ENCODE measurements at regions not wholly inside any gene's neighbourhood (a gene's known extent, or its start where the extent isn't known, plus 50 kb on each side); places are given as distances from the start of the nearest gene placed in this dataset.

- Histone ChIP-seq H3K4me1 (ENCODE audit: insufficient read depth) (no peaks in the 10 kb centered on the region), H3K9me2 (replicated peaks; ENCODE audit: insufficient read depth) (no peaks in the 10 kb centered on the region), H3K4me2 (no peak overlapping the region), H2AFZ (no peak overlapping the region), H3K27me3 (no peaks in the 10 kb centered on the region), H3K9me3 (ENCODE audit: low read depth) (no peaks in the 10 kb centered on the region), H3K36me3 (replicated peaks; ENCODE audit: insufficient read depth, low read depth) (no peaks in the 10 kb centered on the region), H4K20me1 (ENCODE audit: insufficient read depth, poor library complexity, severe bottlenecking) (no peaks in the 10 kb centered on the region), H3K27ac (no peak overlapping the region), H3K79me2 (no peaks in the 10 kb centered on the region), H3K4me3 (no peak overlapping the region)
- WGBS (ENCODE audit: low lambda C conversion rate, missing lambda C conversion rate) = 86% methylated on average over 6 of the region's 6 CpGs
- DNase-seq (ENCODE audit: low spot score) = no peak
- TF ChIP-seq EZH2 (IDR thresholded peaks at IDR 0.05; ENCODE audit: borderline replicate concordance) = no peak
- TF ChIP-seq CTCF (IDR thresholded peaks at IDR 0.05; ENCODE audit: poor library complexity) = no peak
- TF ChIP-seq EZH2phosphoT487 (IDR thresholded peaks at IDR 0.05; ENCODE audit: low read depth, severe bottlenecking, unreplicated experiment) = no peak
Measured at GRCh38 chr18:10157706-10158105, 243.9 kb downstream of the VAPA start.

- H3K4me1 ChIP-seq (ENCODE audit: insufficient read depth) = no peaks in the 10 kb centered on the region
- H3K4me3 ChIP-seq = no peak overlapping the region
- H3K79me2 ChIP-seq = no peaks in the 10 kb centered on the region
- TF ChIP-seq CTCF (IDR thresholded peaks at IDR 0.05; ENCODE audit: poor library complexity) (no peak), EZH2phosphoT487 (IDR thresholded peaks at IDR 0.05; ENCODE audit: low read depth, severe bottlenecking, unreplicated experiment) (no peak), EZH2 (IDR thresholded peaks at IDR 0.05; ENCODE audit: borderline replicate concordance) (no peak)
- DNase-seq (ENCODE audit: low spot score) = no peak
- H3K36me3 ChIP-seq (replicated peaks; ENCODE audit: insufficient read depth, low read depth) = no peaks in the 10 kb centered on the region
- 92% methylated on average over 10 of the region's 10 CpGs for WGBS (ENCODE audit: low lambda C conversion rate, missing lambda C conversion rate)
- H2AFZ ChIP-seq = no peak overlapping the region
- no peaks in the 10 kb centered on the region for H3K27me3 ChIP-seq
- H3K9me3 ChIP-seq (ENCODE audit: low read depth) = no peaks in the 10 kb centered on the region
- H4K20me1 ChIP-seq (ENCODE audit: insufficient read depth, poor library complexity, severe bottlenecking) = no peaks in the 10 kb centered on the region
- H3K9me2 ChIP-seq (replicated peaks; ENCODE audit: insufficient read depth) = no peaks in the 10 kb centered on the region
- H3K27ac ChIP-seq = no peak overlapping the region
- H3K4me2 ChIP-seq = no peak overlapping the region
Measured at GRCh38 chr18:10160251-10160650, 246.4 kb downstream of the VAPA start.

DNA sequence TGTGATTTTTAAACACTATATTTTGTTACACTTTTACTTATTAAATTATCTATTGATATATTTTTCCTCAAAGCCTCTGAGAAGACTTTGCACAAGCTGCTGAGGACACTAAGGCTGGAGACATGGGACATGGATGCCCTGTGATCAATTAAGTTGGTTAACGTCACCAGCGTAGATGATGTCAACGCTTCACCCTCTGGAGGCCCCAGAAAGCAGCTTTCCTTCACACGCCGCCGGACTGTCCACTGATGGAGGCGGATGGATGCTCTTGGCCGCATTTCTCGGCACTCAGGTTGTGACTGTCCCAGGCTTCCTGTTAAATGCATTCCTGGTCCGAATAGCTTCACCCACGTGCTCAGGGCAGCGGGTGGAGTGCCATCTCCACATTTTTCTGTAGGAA lies 247.5 kb downstream of the VAPA start:
- H3K4me1 ChIP-seq (ENCODE audit: insufficient read depth) = no peaks in the 10 kb centered on the region
- no peak for DNase-seq (ENCODE audit: low spot score)
- H3K27me3 ChIP-seq = no peaks in the 10 kb centered on the region
- 97% methylated on average over 12 of the region's 12 CpGs for WGBS (ENCODE audit: low lambda C conversion rate, missing lambda C conversion rate)
- no peak overlapping the region for H3K27ac ChIP-seq
- H3K9me3 ChIP-seq (ENCODE audit: low read depth) = no peaks in the 10 kb centered on the region
- no peaks in the 10 kb centered on the region for H3K36me3 ChIP-seq (replicated peaks; ENCODE audit: insufficient read depth, low read depth)
- TF ChIP-seq EZH2 (IDR thresholded peaks at IDR 0.05; ENCODE audit: borderline replicate concordance) (no peak), EZH2phosphoT487 (IDR thresholded peaks at IDR 0.05; ENCODE audit: low read depth, severe bottlenecking, unreplicated experiment) (no peak), CTCF (IDR thresholded peaks at IDR 0.05; ENCODE audit: poor library complexity) (no peak)
- no peaks in the 10 kb centered on the region for H3K9me2 ChIP-seq (replicated peaks; ENCODE audit: insufficient read depth)
- no peaks in the 10 kb centered on the region for H4K20me1 ChIP-seq (ENCODE audit: insufficient read depth, poor library complexity, severe bottlenecking)
- H2AFZ ChIP-seq = no peak overlapping the region
- H3K4me2 ChIP-seq = no peak overlapping the region
- H3K4me3 ChIP-seq = no peak overlapping the region
- no peaks in the 10 kb centered on the region for H3K79me2 ChIP-seq

- H2AFZ ChIP-seq = no peak overlapping the region
- no peaks in the 10 kb centered on the region for H3K36me3 ChIP-seq (replicated peaks; ENCODE audit: insufficient read depth, low read depth)
- H3K79me2 ChIP-seq = no peaks in the 10 kb centered on the region
- H3K9me2 ChIP-seq (replicated peaks; ENCODE audit: insufficient read depth) = no peaks in the 10 kb centered on the region
- no peaks in the 10 kb centered on the region for H4K20me1 ChIP-seq (ENCODE audit: insufficient read depth, poor library complexity, severe bottlenecking)
- no peak for DNase-seq (ENCODE audit: low spot score)
- no peak overlapping the region for H3K27ac ChIP-seq
- no peaks in the 10 kb centered on the region for H3K9me3 ChIP-seq (ENCODE audit: low read depth)
- H3K4me3 ChIP-seq = no peak overlapping the region
- TF ChIP-seq EZH2 (IDR thresholded peaks at IDR 0.05; ENCODE audit: borderline replicate concordance) (no peak), EZH2phosphoT487 (IDR thresholded peaks at IDR 0.05; ENCODE audit: low read depth, severe bottlenecking, unreplicated experiment) (no peak), CTCF (IDR thresholded peaks at IDR 0.05; ENCODE audit: poor library complexity) (no peak)
- WGBS (ENCODE audit: low lambda C conversion rate, missing lambda C conversion rate) = 81% methylated on average over 4 of the region's 4 CpGs
- no peak overlapping the region for H3K4me2 ChIP-seq
- H3K27me3 ChIP-seq = no peaks in the 10 kb centered on the region
- no peaks in the 10 kb centered on the region for H3K4me1 ChIP-seq (ENCODE audit: insufficient read depth)
Measured at GRCh38 chr18:10162340-10162739, 248.5 kb downstream of the VAPA start.

Measured in hepatocyte (in vitro differentiated cells).